Lung (tissue), 11 donors: ENCODE measurements at regions not wholly inside any gene's neighbourhood (a gene's known extent, or its start where the extent isn't known, plus 50 kb on each side); places are given as distances from the start of the nearest gene placed in this dataset.

ENCODE experiments used
- ATAC-seq: fragments of 200-7000 bp; cut with Tn5 transposase; one replicate; pipeline ENCODE4 v1.9.1; 2020; ENCODE audit warnings: moderate number of reproducible peaks; ENCODE audit not compliant: insufficient read depth, low FRiP score
- DNase-seq, 3 donors: peaks; one replicate each; pipeline ENCODE4 v3.0.0-alpha.2; 2013 to 2017
- H3K27ac ChIP-seq, 2 donors: one replicate each; pipeline ENCODE4 v1.5.1; 2013; ENCODE audit warnings: mild to moderate bottlenecking in 2 of 2, moderate library complexity in 2 of 2, control low read depth in 1 of 2, inconsistent platforms in 1 of 2, low read depth in 1 of 2, low read length in 1 of 2
- H3K27me3 ChIP-seq, 3 donors: one replicate each; pipeline ENCODE4 v1.5.1; 2013; ENCODE audit warnings: low read length in 2 of 3; ENCODE audit not compliant: control insufficient read depth in 3 of 3, insufficient read depth in 3 of 3
- H3K36me3 ChIP-seq, 4 donors: one replicate each; pipeline ENCODE4 v1.5.1; 2013; ENCODE audit warnings: low read length in 4 of 4, mild to moderate bottlenecking in 1 of 4, moderate library complexity in 1 of 4; ENCODE audit not compliant: control insufficient read depth in 4 of 4, insufficient read depth in 4 of 4
- H3K4me1 ChIP-seq, 5 donors: one replicate each; pipeline ENCODE4 v1.5.1; 2013; ENCODE audit warnings: low read length in 5 of 5, mild to moderate bottlenecking in 2 of 5, moderate library complexity in 1 of 5; ENCODE audit not compliant: control insufficient read depth in 5 of 5, insufficient read depth in 5 of 5
- H3K4me3 ChIP-seq: one replicate; pipeline ENCODE4 v1.5.1; 2013; ENCODE audit warnings: mild to moderate bottlenecking, control low read depth, moderate library complexity
- H3K9ac ChIP-seq, 2 donors: one replicate each; pipeline ENCODE4 v1.5.1; 2013; ENCODE audit warnings: low read length in 2 of 2, control low read depth in 1 of 2; ENCODE audit not compliant: insufficient read depth in 1 of 2
- H3K9me3 ChIP-seq, 4 donors: one replicate each; pipeline ENCODE4 v1.5.1; 2013; ENCODE audit warnings: low read length in 3 of 4, mild to moderate bottlenecking in 1 of 4, moderate library complexity in 1 of 4; ENCODE audit not compliant: control insufficient read depth in 4 of 4, insufficient read depth in 3 of 4
- CTCF ChIP-seq: IDR thresholded peaks from 2 replicates; pipeline ENCODE4 v1.5.1; 2012; ENCODE audit warnings: mild to moderate bottlenecking; ENCODE audit errors: control extremely low read depth, extremely low read depth
- WGBS, 2 donors: extraction: QIAGEN DNeasy Blood & Tissue Kit; methylation state at CpG; one replicate each; pipeline ENCODE4 v1.1.7; 2013; 5-methylcytosine and 5-hydroxymethylcytosine counted together
- donor health status: control.
- donor health status: control.
- donor health status: Bipolar disorder and iron deficiency.
- donor health status: healthy.
- donor health status: DM: yes; HTN: yes; CAD: no.

GRCh38 chr6:76790045-76790796, 673.1 kb downstream of the HTR1B start:
- H3K36me3 ChIP-seq, result no peaks in the 10 kb centered on the region
- DNase-seq (no peak), ATAC-seq (no peak)
- H3K4me3 ChIP-seq, result no peak overlapping the region
- WGBS, 2 donors, result 79 to 86% methylated on average over 4 of the region's 4 CpGs
- H3K4me1 ChIP-seq, result no peaks in the 10 kb centered on the region
- no peak for TF ChIP-seq CTCF
- no peak overlapping the region for H3K27ac ChIP-seq
- no peaks in the 10 kb centered on the region for H3K9me3 ChIP-seq
- H3K9ac ChIP-seq, result no peak overlapping the region
- no peaks in the 10 kb centered on the region for H3K27me3 ChIP-seq

GRCh38 chr6:76789580-76789979, 673.7 kb downstream of the HTR1B start:
- H3K36me3 ChIP-seq, result no peaks in the 10 kb centered on the region
- ATAC-seq (no peak), DNase-seq (no peak)
- 70 to 75% methylated on average over 3 of the region's 3 CpGs for WGBS, 2 donors
- no peak overlapping the region for H3K4me3 ChIP-seq
- H3K27me3 ChIP-seq, result no peaks in the 10 kb centered on the region
- no peak for TF ChIP-seq CTCF
- H3K4me1 ChIP-seq, result no peaks in the 10 kb centered on the region
- H3K9ac ChIP-seq, result no peak overlapping the region
- H3K9me3 ChIP-seq, result no peaks in the 10 kb centered on the region
- no peak overlapping the region for H3K27ac ChIP-seq

GRCh38 chr6:76788155-76788554, 675.1 kb downstream of the HTR1B start:
- no peaks in the 10 kb centered on the region for H3K36me3 ChIP-seq
- H3K9me3 ChIP-seq, result no peaks in the 10 kb centered on the region
- no peaks in the 10 kb centered on the region for H3K4me1 ChIP-seq
- ATAC-seq (no peak), DNase-seq (no peak)
- TF ChIP-seq CTCF, result no peak
- H3K27me3 ChIP-seq, result no peaks in the 10 kb centered on the region
- H3K9ac ChIP-seq, result no peak overlapping the region
- H3K4me3 ChIP-seq, result no peak overlapping the region
- no peak overlapping the region for H3K27ac ChIP-seq

GRCh38 chr6:76779068-76779467, 684.2 kb downstream of the HTR1B start:
- DNase-seq, result no peak
- no peak for ATAC-seq
- no peak overlapping the region for H3K27ac ChIP-seq

More at GRCh38 chr6:76779068-76779467, 684.2 kb downstream of the HTR1B start:
- no peak overlapping the region for H3K4me3 ChIP-seq
- no peak overlapping the region for H3K9ac ChIP-seq
- H3K27me3 ChIP-seq, result no peaks in the 10 kb centered on the region
- H3K36me3 ChIP-seq, result no peaks in the 10 kb centered on the region
- H3K9me3 ChIP-seq, result no peaks in the 10 kb centered on the region
- no peaks in the 10 kb centered on the region for H3K4me1 ChIP-seq
- no peak for TF ChIP-seq CTCF
